ENCODE measurements at regions not wholly inside any gene's neighbourhood (a gene's known extent, or its start where the extent isn't known, plus 50 kb on each side); places are given as distances from the start of the nearest gene placed in this dataset.

- no peaks in the 10 kb centered on the region for H3K36me3 ChIP-seq (ENCODE audit: control insufficient read depth in 2 of 2, insufficient read depth in 1 of 2, low read length in 2 of 2)
- no peaks in the 10 kb centered on the region for H3K9me3 ChIP-seq (ENCODE audit: control insufficient read depth, insufficient read depth, low read depth, low read length)
- CTCF ChIA-PET = no interaction called here
- POLR2A ChIA-PET = no interaction called here
- no peak overlapping the region for H3K27ac ChIP-seq (ENCODE audit: extremely low read depth, low read depth, low read length)
- no peaks in the 10 kb centered on the region for H3K4me1 ChIP-seq (ENCODE audit: control insufficient read depth, insufficient read depth, low read length)
- H3K4me3 ChIP-seq (ENCODE audit: low read depth, low read length) = no peak overlapping the region
- TF ChIP-seq ZNF624 (tag by site-specific recombination; IDR thresholded peaks at IDR 0.05) (no peak), ZNF366 (tag by site-specific recombination; conservative IDR thresholded peaks at IDR 0.05) (no peak), ZBTB20 (tag by site-specific recombination; IDR thresholded peaks at IDR 0.05) (no peak), ZEB2 (tag by site-specific recombination; IDR thresholded peaks at IDR 0.05) (no peak), EGR2 (tag by site-specific recombination; IDR thresholded peaks at IDR 0.05; ENCODE audit: low read depth) (no peak), ZIC2 (tag by site-specific recombination; IDR thresholded peaks at IDR 0.05) (no peak), ZNF707 (tag by site-specific recombination; IDR thresholded peaks at IDR 0.05) (no peak), ZNF513 (tag by site-specific recombination; IDR thresholded peaks at IDR 0.05) (no peak), ZNF155 (tag by site-specific recombination; IDR thresholded peaks at IDR 0.05) (no peak), ZNF433 (tag by site-specific recombination; IDR thresholded peaks at IDR 0.05; ENCODE audit: low read depth) (no peak), ZNF473 (tag by site-specific recombination; IDR thresholded peaks at IDR 0.05) (no peak), ZNF645 (tag by site-specific recombination; IDR thresholded peaks at IDR 0.05) (no peak), PRDM10 (tag by site-specific recombination; IDR thresholded peaks at IDR 0.05) (no peak), ZNF26 (tag by site-specific recombination; IDR thresholded peaks at IDR 0.05) (no peak), ZNF157 (tag by site-specific recombination; IDR thresholded peaks at IDR 0.05) (no peak), MYNN (tag by site-specific recombination; IDR thresholded peaks at IDR 0.05; ENCODE audit: borderline replicate concordance) (no peak), ZXDB (tag by site-specific recombination; IDR thresholded peaks at IDR 0.05) (no peak)
These were observed 352.4 kb upstream of the POM121L12 start for GRCh38 chr7:52682993-52683392.

- no peaks in the 10 kb centered on the region for H3K9me3 ChIP-seq (ENCODE audit: control insufficient read depth, insufficient read depth, low read depth, low read length)
- H3K4me1 ChIP-seq (ENCODE audit: control insufficient read depth, insufficient read depth, low read length) = no peaks in the 10 kb centered on the region
- no peak overlapping the region for H3K27ac ChIP-seq (ENCODE audit: extremely low read depth, low read depth, low read length)
- CTCF ChIA-PET = no interaction called here
- no peak overlapping the region for H3K4me3 ChIP-seq (ENCODE audit: low read depth, low read length)
- POLR2A ChIA-PET = no interaction called here
- no peaks in the 10 kb centered on the region for H3K36me3 ChIP-seq (ENCODE audit: control insufficient read depth in 2 of 2, insufficient read depth in 1 of 2, low read length in 2 of 2)
- TF ChIP-seq ZNF473 (tag by site-specific recombination; IDR thresholded peaks at IDR 0.05) (no peak), HIC1 (tag by site-specific recombination; IDR thresholded peaks at IDR 0.05) (no peak), ZNF292 (tag by site-specific recombination; IDR thresholded peaks at IDR 0.05; ENCODE audit: borderline replicate concordance, low read depth) (no peak), ZFP37 (tag by site-specific recombination; IDR thresholded peaks at IDR 0.05) (no peak), ZNF530 (tag by site-specific recombination; IDR thresholded peaks at IDR 0.05; ENCODE audit: low read depth) (no peak), INSM2 (tag by site-specific recombination; IDR thresholded peaks at IDR 0.05) (no peak), GLI2 (tag by site-specific recombination; IDR thresholded peaks at IDR 0.05; ENCODE audit: borderline replicate concordance, low read depth) (no peak)
These were observed 364.7 kb upstream of the POM121L12 start for GRCh38 chr7:52670608-52671225.

Measured in HEK293 (cell line).